ENCODE measurements at regions not wholly inside any gene's neighbourhood (a gene's known extent, or its start where the extent isn't known, plus 50 kb on each side); places are given as distances from the start of the nearest gene placed in this dataset.

DNA sequence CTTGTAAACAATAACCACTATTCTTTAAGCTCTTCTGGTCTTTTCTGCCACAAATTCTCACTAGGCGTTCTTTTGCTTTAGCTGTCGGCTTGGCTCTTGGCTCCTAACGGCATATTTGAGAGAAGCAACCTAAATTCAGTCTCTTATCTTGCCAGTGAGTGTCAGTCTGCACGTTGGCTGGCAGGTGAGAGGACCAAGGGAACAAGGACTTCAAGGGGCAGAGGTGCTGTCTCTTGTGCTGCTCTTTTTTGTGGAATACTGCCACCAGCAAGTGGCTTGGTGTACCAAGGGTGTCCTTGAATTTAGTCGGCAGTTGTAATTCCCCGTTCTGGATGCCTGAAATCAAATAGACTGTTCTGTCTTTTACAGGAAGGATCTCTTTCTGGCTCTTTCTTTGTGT is 77.8 kb upstream of the SLC4A4 start:
- no peak overlapping the region for H3K27ac ChIP-seq
- no peaks in the 10 kb centered on the region for H4K20me1 ChIP-seq (ENCODE audit: insufficient read depth, poor library complexity, severe bottlenecking)
- WGBS (ENCODE audit: low lambda C conversion rate, missing lambda C conversion rate): 70% methylated on average over 6 of the region's 6 CpGs
- no peaks in the 10 kb centered on the region for H3K36me3 ChIP-seq (replicated peaks; ENCODE audit: insufficient read depth, low read depth)
- DNase-seq (ENCODE audit: low spot score): no peak
- H3K4me3 ChIP-seq: no peak overlapping the region
- H3K79me2 ChIP-seq: no peaks in the 10 kb centered on the region
- no peak overlapping the region for H2AFZ ChIP-seq
- H3K4me1 ChIP-seq (ENCODE audit: insufficient read depth): no peaks in the 10 kb centered on the region
- no peaks in the 10 kb centered on the region for H3K9me3 ChIP-seq (ENCODE audit: low read depth)
- H3K9me2 ChIP-seq (replicated peaks; ENCODE audit: insufficient read depth): no peaks in the 10 kb centered on the region
- H3K4me2 ChIP-seq: no peak overlapping the region
- H3K27me3 ChIP-seq: no peaks in the 10 kb centered on the region
- TF ChIP-seq EZH2phosphoT487 (IDR thresholded peaks at IDR 0.05; ENCODE audit: low read depth, severe bottlenecking, unreplicated experiment): no peak
- TF ChIP-seq, protein P1, sequence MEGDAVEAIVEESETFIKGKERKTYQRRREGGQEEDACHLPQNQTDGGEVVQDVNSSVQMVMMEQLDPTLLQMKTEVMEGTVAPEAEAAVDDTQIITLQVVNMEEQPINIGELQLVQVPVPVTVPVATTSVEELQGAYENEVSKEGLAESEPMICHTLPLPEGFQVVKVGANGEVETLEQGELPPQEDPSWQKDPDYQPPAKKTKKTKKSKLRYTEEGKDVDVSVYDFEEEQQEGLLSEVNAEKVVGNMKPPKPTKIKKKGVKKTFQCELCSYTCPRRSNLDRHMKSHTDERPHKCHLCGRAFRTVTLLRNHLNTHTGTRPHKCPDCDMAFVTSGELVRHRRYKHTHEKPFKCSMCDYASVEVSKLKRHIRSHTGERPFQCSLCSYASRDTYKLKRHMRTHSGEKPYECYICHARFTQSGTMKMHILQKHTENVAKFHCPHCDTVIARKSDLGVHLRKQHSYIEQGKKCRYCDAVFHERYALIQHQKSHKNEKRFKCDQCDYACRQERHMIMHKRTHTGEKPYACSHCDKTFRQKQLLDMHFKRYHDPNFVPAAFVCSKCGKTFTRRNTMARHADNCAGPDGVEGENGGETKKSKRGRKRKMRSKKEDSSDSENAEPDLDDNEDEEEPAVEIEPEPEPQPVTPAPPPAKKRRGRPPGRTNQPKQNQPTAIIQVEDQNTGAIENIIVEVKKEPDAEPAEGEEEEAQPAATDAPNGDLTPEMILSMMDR (IDR thresholded peaks at IDR 0.05; ENCODE audit: poor library complexity): no peak
- TF ChIP-seq EZH2 (IDR thresholded peaks at IDR 0.05; ENCODE audit: borderline replicate concordance): no peak

DNA sequence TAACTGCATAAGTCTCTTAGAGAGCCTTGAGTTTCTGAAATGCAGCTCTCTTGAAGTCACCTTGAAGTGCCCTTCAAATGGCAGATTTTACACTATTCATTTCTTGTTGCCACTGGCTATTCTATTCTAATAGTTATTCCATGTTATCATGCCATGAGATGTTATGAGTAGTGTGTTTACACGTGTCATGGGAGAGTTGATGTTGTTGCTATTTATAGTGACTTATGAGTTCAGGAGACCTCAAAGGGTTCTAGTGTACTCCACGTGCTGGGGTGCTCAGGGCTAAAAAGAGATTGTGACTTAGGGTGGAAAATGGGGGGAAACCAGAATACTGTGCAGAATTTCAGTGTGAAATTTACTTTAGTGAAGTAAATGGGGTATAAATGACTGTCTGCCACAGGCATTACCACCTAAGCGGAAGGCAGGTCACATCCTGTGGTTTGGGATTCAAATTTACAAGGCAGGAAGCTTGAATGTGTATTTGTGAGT is 77.1 kb upstream of the SLC4A4 start:
- Histone ChIP-seq H3K27me3 (no peaks in the 10 kb centered on the region), H2AFZ (no peak overlapping the region), H3K9me2 (replicated peaks; ENCODE audit: insufficient read depth) (no peaks in the 10 kb centered on the region), H4K20me1 (ENCODE audit: insufficient read depth, poor library complexity, severe bottlenecking) (no peaks in the 10 kb centered on the region), H3K4me1 (ENCODE audit: insufficient read depth) (no peaks in the 10 kb centered on the region), H3K4me3 (no peak overlapping the region), H3K27ac (no peak overlapping the region), H3K9me3 (ENCODE audit: low read depth) (no peaks in the 10 kb centered on the region), H3K4me2 (no peak overlapping the region), H3K36me3 (replicated peaks; ENCODE audit: insufficient read depth, low read depth) (no peaks in the 10 kb centered on the region), H3K79me2 (no peaks in the 10 kb centered on the region)
- TF ChIP-seq EZH2phosphoT487 (IDR thresholded peaks at IDR 0.05; ENCODE audit: low read depth, severe bottlenecking, unreplicated experiment) (no peak), EZH2 (IDR thresholded peaks at IDR 0.05; ENCODE audit: borderline replicate concordance) (no peak)
- TF ChIP-seq, protein P1 (IDR thresholded peaks at IDR 0.05; ENCODE audit: poor library complexity): no peak
- 70% methylated on average over 3 of the region's 3 CpGs for WGBS (ENCODE audit: low lambda C conversion rate, missing lambda C conversion rate)
- DNase-seq (ENCODE audit: low spot score): no peak

DNA sequence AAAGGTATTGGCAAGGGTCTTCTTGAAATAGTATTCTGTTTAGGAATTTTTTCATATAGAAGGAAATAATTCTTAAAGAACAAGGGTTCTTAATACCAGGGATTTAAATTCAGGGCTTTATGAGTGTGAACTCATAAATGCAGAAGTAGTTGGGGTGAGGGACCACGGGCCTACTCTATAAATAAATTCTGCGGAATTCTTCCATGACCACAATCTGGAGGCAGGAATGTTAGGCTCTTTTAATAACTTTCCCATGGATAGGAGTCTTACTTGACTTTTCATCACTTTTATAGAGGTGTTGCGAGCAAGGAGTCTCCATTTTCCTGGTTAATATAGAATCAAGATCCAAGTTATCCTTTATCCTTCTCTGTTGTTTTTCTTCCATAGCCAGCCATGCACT is 76.7 kb upstream of the SLC4A4 start:
- H3K9me2 ChIP-seq (replicated peaks; ENCODE audit: insufficient read depth): no peaks in the 10 kb centered on the region
- H3K4me3 ChIP-seq: no peak overlapping the region
- H3K4me1 ChIP-seq (ENCODE audit: insufficient read depth): no peaks in the 10 kb centered on the region
- H3K27me3 ChIP-seq: no peaks in the 10 kb centered on the region
- H3K4me2 ChIP-seq: no peak overlapping the region
- no peak for DNase-seq (ENCODE audit: low spot score)
- H4K20me1 ChIP-seq (ENCODE audit: insufficient read depth, poor library complexity, severe bottlenecking): no peaks in the 10 kb centered on the region
- H3K27ac ChIP-seq: no peak overlapping the region
- H3K79me2 ChIP-seq: no peaks in the 10 kb centered on the region
- TF ChIP-seq EZH2phosphoT487 (IDR thresholded peaks at IDR 0.05; ENCODE audit: low read depth, severe bottlenecking, unreplicated experiment) (no peak), EZH2 (IDR thresholded peaks at IDR 0.05; ENCODE audit: borderline replicate concordance) (no peak)
- TF ChIP-seq, protein P1 (IDR thresholded peaks at IDR 0.05; ENCODE audit: poor library complexity): no peak
- 63% methylated on average over 3 of the region's 3 CpGs for WGBS (ENCODE audit: low lambda C conversion rate, missing lambda C conversion rate)
- no peaks in the 10 kb centered on the region for H3K36me3 ChIP-seq (replicated peaks; ENCODE audit: insufficient read depth, low read depth)
- no peak overlapping the region for H2AFZ ChIP-seq
- no peaks in the 10 kb centered on the region for H3K9me3 ChIP-seq (ENCODE audit: low read depth)
